ENCODE measurements at regions not wholly inside any gene's neighbourhood (a gene's known extent, or its start where the extent isn't known, plus 50 kb on each side); places are given as distances from the start of the nearest gene placed in this dataset.

DNA sequence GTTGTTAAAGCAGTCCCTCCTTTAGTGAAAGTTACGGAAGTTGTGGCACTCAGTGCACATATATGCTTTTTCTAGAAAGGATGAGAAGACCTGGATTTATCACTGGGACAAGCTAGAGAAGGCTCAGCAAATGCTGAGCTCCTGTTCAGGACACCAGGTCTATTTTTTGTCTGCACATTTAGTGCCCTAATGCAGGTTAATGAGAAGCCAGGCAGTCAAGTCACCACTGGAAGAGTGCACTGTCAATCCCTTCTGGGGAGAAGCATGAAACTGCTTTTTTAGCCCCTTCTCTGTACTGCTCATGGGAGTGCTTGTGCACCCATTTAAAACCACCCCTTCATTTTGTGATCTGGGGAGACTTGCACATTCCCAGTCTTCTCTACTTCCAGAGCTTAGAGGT is 624.1 kb upstream of the USP24 start:
- TF ChIP-seq CTCF (IDR thresholded peaks at IDR 0.05) (no peak), ZFX (IDR thresholded peaks at IDR 0.05; ENCODE audit: borderline replicate concordance) (no peak)

All from 22Rv1 (cell line).